ENCODE measurements at regions not wholly inside any gene's neighbourhood (a gene's known extent, or its start where the extent isn't known, plus 50 kb on each side); places are given as distances from the start of the nearest gene placed in this dataset.

DNA sequence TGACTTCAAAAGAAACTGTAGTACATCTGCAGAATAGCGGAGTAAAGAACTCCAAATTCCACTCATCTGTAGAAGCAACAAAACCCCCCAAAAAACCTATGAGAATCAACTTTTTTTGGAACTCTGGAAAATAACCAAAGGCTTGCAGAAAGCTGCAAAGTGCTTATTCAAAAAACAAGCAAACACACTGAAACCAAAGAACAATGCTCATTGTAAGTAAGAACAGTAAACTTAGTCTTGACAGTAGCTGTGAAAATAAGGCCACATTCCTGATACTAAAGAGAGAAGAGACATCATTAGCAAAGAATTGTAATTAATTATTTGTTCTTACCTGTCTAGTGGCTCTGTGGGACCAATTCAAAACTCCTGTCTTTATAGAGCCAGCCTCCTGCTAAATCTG, 534.3 kb upstream of the C16orf82 start:
- DNase-seq: no peak

GRCh38 chr16:26542198-26542597, 524.5 kb upstream of the C16orf82 start:
- H3K36me3 ChIP-seq (ENCODE audit: insufficient read depth, low read length): no peaks in the 10 kb centered on the region
- H3K9me3 ChIP-seq (ENCODE audit: control insufficient read depth in 1 of 2, insufficient read depth in 1 of 2, low read length in 2 of 2): no peaks in the 10 kb centered on the region
- Mint-ChIP-seq H3K9me3 (no peaks in the 10 kb centered on the region), H3K27me3 (peaks cover 10% of the 10 kb centered on the region), H3K27ac (no peak overlapping the region), H3K36me3 (ENCODE audit: low read depth) (no peaks in the 10 kb centered on the region), H3K4me1 (ENCODE audit: low read depth) (no peaks in the 10 kb centered on the region), H3K4me3 (no peak overlapping the region)
- no peak for TF ChIP-seq CTCF (IDR thresholded peaks at IDR 0.05)
- ChIA-PET CTCF (no interaction called here), POLR2A (no interaction called here)
- H3K4me1 ChIP-seq (ENCODE audit: insufficient read depth, low read length): no peaks in the 10 kb centered on the region
- intact Hi-C loops (cut with DNase I, micrococcal nuclease): no loop called here
- H3K27ac ChIP-seq (ENCODE audit: low read depth in 1 of 2, low read length in 2 of 2): no peak overlapping the region
- no peak for DNase-seq
- H3K4me3 ChIP-seq (ENCODE audit: low read length): no peak overlapping the region
- peaks cover 0 to 3% of the 10 kb centered on the region in 2 experiments for H3K27me3 ChIP-seq (ENCODE audit: control insufficient read depth in 1 of 2, insufficient read depth in 2 of 2, low read length in 2 of 2)
- ATAC-seq (ENCODE audit: poor library complexity): no peak

More for the DNA sequence above, 534.3 kb upstream of the C16orf82 start:
- no peaks in the 10 kb centered on the region for H3K4me1 Mint-ChIP-seq (ENCODE audit: low read depth)
- H3K27me3 ChIP-seq (ENCODE audit: control insufficient read depth in 1 of 2, insufficient read depth in 2 of 2, low read length in 2 of 2): no peaks in the 10 kb centered on the region
- no peak overlapping the region for H3K4me3 Mint-ChIP-seq
- H3K9me3 ChIP-seq (ENCODE audit: control insufficient read depth in 1 of 2, insufficient read depth in 1 of 2, low read length in 2 of 2): no peaks in the 10 kb centered on the region
- no peak for TF ChIP-seq CTCF (IDR thresholded peaks at IDR 0.05)
- H3K4me1 ChIP-seq (ENCODE audit: insufficient read depth, low read length): no peaks in the 10 kb centered on the region
- no peak overlapping the region for H3K4me3 ChIP-seq (ENCODE audit: low read length)
- POLR2A ChIA-PET: no interaction called here
- H3K36me3 ChIP-seq (ENCODE audit: insufficient read depth, low read length): no peaks in the 10 kb centered on the region
- H3K27ac Mint-ChIP-seq: no peak overlapping the region
- H3K27me3 Mint-ChIP-seq: peaks cover 9% of the 10 kb centered on the region
- no peak for ATAC-seq (ENCODE audit: poor library complexity)
- no peak overlapping the region for H3K27ac ChIP-seq (ENCODE audit: low read depth in 1 of 2, low read length in 2 of 2)
- no peaks in the 10 kb centered on the region for H3K36me3 Mint-ChIP-seq (ENCODE audit: low read depth)
- intact Hi-C loops (cut with DNase I, micrococcal nuclease): no loop called here
- no peaks in the 10 kb centered on the region for H3K9me3 Mint-ChIP-seq
- CTCF ChIA-PET: no interaction called here

- no peak for TF ChIP-seq CTCF (IDR thresholded peaks at IDR 0.05)
- no peak overlapping the region for H3K4me3 Mint-ChIP-seq
- Histone ChIP-seq H3K4me1 (ENCODE audit: insufficient read depth, low read length) (no peaks in the 10 kb centered on the region), H3K27ac (ENCODE audit: low read depth in 1 of 2, low read length in 2 of 2) (no peak overlapping the region), H3K4me3 (ENCODE audit: low read length) (no peak overlapping the region), H3K9me3 (ENCODE audit: control insufficient read depth in 1 of 2, insufficient read depth in 1 of 2, low read length in 2 of 2) (no peaks in the 10 kb centered on the region), H3K27me3 (ENCODE audit: control insufficient read depth in 1 of 2, insufficient read depth in 2 of 2, low read length in 2 of 2) (no peaks in the 10 kb centered on the region), H3K36me3 (ENCODE audit: insufficient read depth, low read length) (no peaks in the 10 kb centered on the region)
- CTCF ChIA-PET: no interaction called here
- intact Hi-C loops (cut with DNase I, micrococcal nuclease): no loop called here
- ATAC-seq (ENCODE audit: poor library complexity) (no peak), DNase-seq (no peak)
- H3K27me3 Mint-ChIP-seq: no peaks in the 10 kb centered on the region
- no peaks in the 10 kb centered on the region for H3K36me3 Mint-ChIP-seq (ENCODE audit: low read depth)
- H3K9me3 Mint-ChIP-seq: no peaks in the 10 kb centered on the region
- no peaks in the 10 kb centered on the region for H3K4me1 Mint-ChIP-seq (ENCODE audit: low read depth)
- H3K27ac Mint-ChIP-seq: no peak overlapping the region
- POLR2A ChIA-PET: no interaction called here
These were observed 520.2 kb upstream of the C16orf82 start for GRCh38 chr16:26546573-26546972.
